Tibial nerve (tissue), 3 donors: ENCODE measurements at regions not wholly inside any gene's neighbourhood (a gene's known extent, or its start where the extent isn't known, plus 50 kb on each side); places are given as distances from the start of the nearest gene placed in this dataset.

Source experiments
- POLR2A ChIP-seq, 2 donors: fragments of 450-650 bp; IDR thresholded peaks; one replicate each; pipeline ENCODE4 v1.6.1; 2017; ENCODE audit warnings: antibody characterized with exemption in 2 of 2, mild to moderate bottlenecking in 2 of 2, moderate library complexity in 2 of 2
- TF ChIP-seq, protein P1 (sequence below), 5 experiments: fragments of 200-600 bp in 3 of 5; fragments of 450-650 bp in 2 of 5; sonication (generic) in 3 of 5; IDR thresholded peaks; one replicate each; pipeline ENCODE4 v1.5.1; 2016 to 2019; ENCODE audit warnings: antibody characterized with exemption in 5 of 5, mild to moderate bottlenecking in 3 of 5, moderate library complexity in 2 of 5

DNA sequence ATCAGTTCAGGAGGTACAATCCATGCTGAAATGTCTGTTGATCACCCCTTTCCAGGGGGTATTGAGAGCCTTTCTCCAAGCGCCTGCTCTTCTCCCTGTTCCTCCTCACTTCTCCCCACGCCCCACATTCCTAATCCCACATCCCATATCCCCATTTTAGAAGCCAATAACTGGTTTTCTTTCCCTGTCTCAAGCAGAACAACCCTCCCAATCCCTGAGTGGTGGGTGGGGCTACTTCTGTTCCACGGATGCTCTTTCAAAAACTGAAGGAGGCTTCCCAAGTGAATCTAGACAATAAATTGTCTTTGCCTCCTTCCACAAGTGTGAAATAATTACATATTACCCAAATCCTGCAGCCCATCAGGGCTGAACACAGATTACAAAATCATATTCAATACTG is 77.0 kb upstream of the SEMA6A start:
- TF ChIP-seq, protein P1, sequence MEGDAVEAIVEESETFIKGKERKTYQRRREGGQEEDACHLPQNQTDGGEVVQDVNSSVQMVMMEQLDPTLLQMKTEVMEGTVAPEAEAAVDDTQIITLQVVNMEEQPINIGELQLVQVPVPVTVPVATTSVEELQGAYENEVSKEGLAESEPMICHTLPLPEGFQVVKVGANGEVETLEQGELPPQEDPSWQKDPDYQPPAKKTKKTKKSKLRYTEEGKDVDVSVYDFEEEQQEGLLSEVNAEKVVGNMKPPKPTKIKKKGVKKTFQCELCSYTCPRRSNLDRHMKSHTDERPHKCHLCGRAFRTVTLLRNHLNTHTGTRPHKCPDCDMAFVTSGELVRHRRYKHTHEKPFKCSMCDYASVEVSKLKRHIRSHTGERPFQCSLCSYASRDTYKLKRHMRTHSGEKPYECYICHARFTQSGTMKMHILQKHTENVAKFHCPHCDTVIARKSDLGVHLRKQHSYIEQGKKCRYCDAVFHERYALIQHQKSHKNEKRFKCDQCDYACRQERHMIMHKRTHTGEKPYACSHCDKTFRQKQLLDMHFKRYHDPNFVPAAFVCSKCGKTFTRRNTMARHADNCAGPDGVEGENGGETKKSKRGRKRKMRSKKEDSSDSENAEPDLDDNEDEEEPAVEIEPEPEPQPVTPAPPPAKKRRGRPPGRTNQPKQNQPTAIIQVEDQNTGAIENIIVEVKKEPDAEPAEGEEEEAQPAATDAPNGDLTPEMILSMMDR (IDR thresholded peaks at IDR 0.05): no peak
- no peak for TF ChIP-seq POLR2A (IDR thresholded peaks at IDR 0.05)
